Sigmoid colon (tissue), 4 donors: ENCODE measurements at regions not wholly inside any gene's neighbourhood (a gene's known extent, or its start where the extent isn't known, plus 50 kb on each side); places are given as distances from the start of the nearest gene placed in this dataset.

ENCODE experiments used
- CTCF ChIP-seq, 4 experiments: fragments of 450-650 bp in 3 of 4; fragments of 200-600 bp in 1 of 4; IDR thresholded peaks; one replicate each; pipeline ENCODE4 v1.5.1; 2016 to 2019; ENCODE audit warnings: antibody characterized with exemption in 4 of 4, mild to moderate bottlenecking in 3 of 4, moderate library complexity in 2 of 4
- POLR2AphosphoS5 ChIP-seq, 4 donors: sonication (generic); formaldehyde crosslinking; IDR thresholded peaks; one replicate each; pipeline ENCODE4 v1.6.1; 2017; ENCODE audit warnings: antibody characterized with exemption in 4 of 4

GRCh38 chr5:173481821-173482220 is 134.6 kb downstream of the BOD1 start:
- no peak for TF ChIP-seq CTCF (IDR thresholded peaks at IDR 0.05)
- TF ChIP-seq POLR2AphosphoS5 (IDR thresholded peaks at IDR 0.05), result no peak
